ENCODE measurements at regions not wholly inside any gene's neighbourhood (a gene's known extent, or its start where the extent isn't known, plus 50 kb on each side); places are given as distances from the start of the nearest gene placed in this dataset.
A peak's percentile ranks its signal among the peaks of the same experiment; 100 is the strongest.

- Histone ChIP-seq H3K4me1 (peaks cover 6% of the 10 kb centered on the region), H3K9ac (no peak overlapping the region), H2AFZ (replicated peaks) (peak overlapping the region; percentile 39), H3K27me3 (no peaks in the 10 kb centered on the region), H3K4me2 (no peak overlapping the region), H3K9me3 (ENCODE audit: low read depth) (no peaks in the 10 kb centered on the region), H3K79me2 (ENCODE audit: low read depth) (no peaks in the 10 kb centered on the region), H3K36me3 (no peaks in the 10 kb centered on the region), H3K4me3 (no peak overlapping the region), H4K20me1 (ENCODE audit: low read depth) (no peaks in the 10 kb centered on the region), H3F3A (ENCODE audit: low read depth) (no peaks in the 10 kb centered on the region), H3K27ac (no peak overlapping the region)
- DNase-seq (ENCODE audit: low spot score) = no peak
- Mint-ChIP-seq H3K9me3 (peaks cover 10% of the 10 kb centered on the region), H3K27me3 (ENCODE audit: insufficient read depth, low read depth) (peaks cover 2% of the 10 kb centered on the region), H3K27ac (no peak overlapping the region), H3K4me3 (no peak overlapping the region), H3K4me1 (peaks cover under 1% of the 10 kb centered on the region), H3K36me3 (no peaks in the 10 kb centered on the region)
- TF ChIP-seq CTCF (IDR thresholded peaks at IDR 0.05) (no peak), EZH2phosphoT487 (IDR thresholded peaks at IDR 0.05) (no peak), EZH2 (IDR thresholded peaks at IDR 0.05) (no peak)
Measured at GRCh38 chr6:12348530-12349511, 58.7 kb downstream of the EDN1 start.

GRCh38 chr6:12350644-12351170, 60.5 kb downstream of the EDN1 start:
- peaks cover 2% of the 10 kb centered on the region for H3K27me3 Mint-ChIP-seq (ENCODE audit: insufficient read depth, low read depth)
- no peak overlapping the region for H3K4me3 ChIP-seq

GRCh38 chr6:12351672-12352071, 61.5 kb downstream of the EDN1 start:
- no peaks in the 10 kb centered on the region for H3F3A ChIP-seq (ENCODE audit: low read depth)
- H3K4me1 Mint-ChIP-seq = peaks cover 10% of the 10 kb centered on the region
- no peak overlapping the region for H3K4me3 Mint-ChIP-seq
- no peaks in the 10 kb centered on the region for H3K36me3 ChIP-seq
- no peaks in the 10 kb centered on the region for H3K36me3 Mint-ChIP-seq
- no peaks in the 10 kb centered on the region for H4K20me1 ChIP-seq (ENCODE audit: low read depth)
- no peaks in the 10 kb centered on the region for H3K27me3 ChIP-seq
- peaks cover 2% of the 10 kb centered on the region for H3K27me3 Mint-ChIP-seq (ENCODE audit: insufficient read depth, low read depth)
- H3K79me2 ChIP-seq (ENCODE audit: low read depth) = no peaks in the 10 kb centered on the region
- no peak overlapping the region for H3K27ac Mint-ChIP-seq
- H3K9me3 ChIP-seq (ENCODE audit: low read depth) = no peaks in the 10 kb centered on the region
- H3K4me1 ChIP-seq = peaks cover 23% of the 10 kb centered on the region
- H2AFZ ChIP-seq (replicated peaks) = no peak overlapping the region
- TF ChIP-seq EZH2 (IDR thresholded peaks at IDR 0.05) (no peak), CTCF (IDR thresholded peaks at IDR 0.05) (no peak), EZH2phosphoT487 (IDR thresholded peaks at IDR 0.05) (no peak)
- DNase-seq (ENCODE audit: low spot score) = no peak
- H3K9me3 Mint-ChIP-seq = peaks cover 10% of the 10 kb centered on the region
- no peak overlapping the region for H3K4me2 ChIP-seq
- no peak overlapping the region for H3K4me3 ChIP-seq
- H3K27ac ChIP-seq = no peak overlapping the region
- no peak overlapping the region for H3K9ac ChIP-seq

More at GRCh38 chr6:12350644-12351170, 60.5 kb downstream of the EDN1 start:
- DNase-seq (ENCODE audit: low spot score) = no peak
- Mint-ChIP-seq H3K27ac (no peak overlapping the region), H3K4me3 (no peak overlapping the region), H3K9me3 (peaks cover 10% of the 10 kb centered on the region), H3K4me1 (peaks cover 10% of the 10 kb centered on the region), H3K36me3 (no peaks in the 10 kb centered on the region)
- Histone ChIP-seq H3K9me3 (ENCODE audit: low read depth) (no peaks in the 10 kb centered on the region), H2AFZ (replicated peaks) (no peak overlapping the region), H3K36me3 (no peaks in the 10 kb centered on the region), H4K20me1 (ENCODE audit: low read depth) (no peaks in the 10 kb centered on the region), H3K27ac (no peak overlapping the region), H3K4me1 (peaks cover 23% of the 10 kb centered on the region), H3F3A (ENCODE audit: low read depth) (no peaks in the 10 kb centered on the region), H3K79me2 (ENCODE audit: low read depth) (no peaks in the 10 kb centered on the region), H3K27me3 (no peaks in the 10 kb centered on the region), H3K9ac (no peak overlapping the region), H3K4me2 (no peak overlapping the region)
- no peak for TF ChIP-seq EZH2phosphoT487 (IDR thresholded peaks at IDR 0.05)
- no peak for TF ChIP-seq CTCF (IDR thresholded peaks at IDR 0.05)
- no peak for TF ChIP-seq EZH2 (IDR thresholded peaks at IDR 0.05)
